ENCODE measurements at regions not wholly inside any gene's neighbourhood (a gene's known extent, or its start where the extent isn't known, plus 50 kb on each side); places are given as distances from the start of the nearest gene placed in this dataset.
A peak's percentile ranks its signal among the peaks of the same experiment; 100 is the strongest.

- TF ChIP-seq EP300 (IDR thresholded peaks at IDR 0.05; ENCODE audit: borderline replicate concordance) (no peak), TEAD4 (IDR thresholded peaks at IDR 0.05) (0 out of 2 replicates have a peak, but pooled peaks have one; percentile 15)
Measured at GRCh38 chr10:78254013-78254412, 220.3 kb downstream of the RPS24 start.

GRCh38 chr10:78255214-78255613, 221.6 kb downstream of the RPS24 start:
- TF ChIP-seq USF1 (IDR thresholded peaks at IDR 0.05) (no peak), NFIC (IDR thresholded peaks at IDR 0.05) (no peak), YY1 (IDR thresholded peaks at IDR 0.05; ENCODE audit: low read depth) (no peak), EGR1 (IDR thresholded peaks at IDR 0.05) (no peak), RAD21 (IDR thresholded peaks at IDR 0.05; ENCODE audit: low read depth) (no peak), MAX (IDR thresholded peaks at IDR 0.05) (no peak), TAF1 (IDR thresholded peaks at IDR 0.05; ENCODE audit: low read depth) (no peak), TCF12 (IDR thresholded peaks at IDR 0.05; ENCODE audit: low read depth) (no peak), REST (IDR thresholded peaks at IDR 0.05; ENCODE audit: low read depth) (no peak), TEAD4 (IDR thresholded peaks at IDR 0.05) (no peak), CREB1 (IDR thresholded peaks at IDR 0.05; ENCODE audit: low read depth) (no peak), CEBPB (IDR thresholded peaks at IDR 0.05) (no peak), EP300 (IDR thresholded peaks at IDR 0.05; ENCODE audit: borderline replicate concordance) (no peak), ZBTB7A (IDR thresholded peaks at IDR 0.05; ENCODE audit: low read depth) (no peak), FOXM1 (IDR thresholded peaks at IDR 0.05; ENCODE audit: borderline replicate concordance, low read depth) (no peak)

- 0 out of 2 replicates have a peak, but pooled peaks have one; percentile 3 for TF ChIP-seq RAD21 (IDR thresholded peaks at IDR 0.05; ENCODE audit: low read depth)
- TF ChIP-seq USF1 (IDR thresholded peaks at IDR 0.05): 0 out of 2 replicates have a peak, but pooled peaks have one; percentile 37
- peak; percentile 63 for TF ChIP-seq YY1 (IDR thresholded peaks at IDR 0.05; ENCODE audit: low read depth)
- peak; percentile 89 for TF ChIP-seq TEAD4 (IDR thresholded peaks at IDR 0.05)
- peak; percentile 84 for TF ChIP-seq EP300 (IDR thresholded peaks at IDR 0.05; ENCODE audit: borderline replicate concordance)
- peak; percentile 77 for TF ChIP-seq TCF12 (IDR thresholded peaks at IDR 0.05; ENCODE audit: low read depth)
- no peak for TF ChIP-seq CREB1 (IDR thresholded peaks at IDR 0.05; ENCODE audit: low read depth)
- TF ChIP-seq CEBPB (IDR thresholded peaks at IDR 0.05): peak; percentile 52; the same call in 1 of the 2 replicates
- peak; percentile 30; the same call in 1 of the 2 replicates for TF ChIP-seq FOXM1 (IDR thresholded peaks at IDR 0.05; ENCODE audit: borderline replicate concordance, low read depth)
- TF ChIP-seq MAX (IDR thresholded peaks at IDR 0.05): peak; percentile 67; the same call in 1 of the 2 replicates
- TF ChIP-seq NFIC (IDR thresholded peaks at IDR 0.05): peak; percentile 54; the same call in 1 of the 2 replicates
- no peak for TF ChIP-seq TAF1 (IDR thresholded peaks at IDR 0.05; ENCODE audit: low read depth)
- TF ChIP-seq EGR1 (IDR thresholded peaks at IDR 0.05): no peak
Measured at GRCh38 chr10:78255796-78256638, 222.4 kb downstream of the RPS24 start.

GRCh38 chr10:78258323-78259030, 224.8 kb downstream of the RPS24 start:
- no peak for TF ChIP-seq EGR1 (IDR thresholded peaks at IDR 0.05)
- TF ChIP-seq TCF12 (IDR thresholded peaks at IDR 0.05; ENCODE audit: low read depth): no peak
- TF ChIP-seq RAD21 (IDR thresholded peaks at IDR 0.05; ENCODE audit: low read depth): peak; percentile 55

GRCh38 chr10:78259391-78259790, 225.7 kb downstream of the RPS24 start:
- TF ChIP-seq TCF12 (IDR thresholded peaks at IDR 0.05; ENCODE audit: low read depth): no peak
- no peak for TF ChIP-seq FOXM1 (IDR thresholded peaks at IDR 0.05; ENCODE audit: borderline replicate concordance, low read depth)
- no peak for TF ChIP-seq NFIC (IDR thresholded peaks at IDR 0.05)

GRCh38 chr10:78260141-78260540, 226.5 kb downstream of the RPS24 start:
- TF ChIP-seq MAX (IDR thresholded peaks at IDR 0.05) (no peak), NFIC (IDR thresholded peaks at IDR 0.05) (no peak), EP300 (IDR thresholded peaks at IDR 0.05; ENCODE audit: borderline replicate concordance) (no peak), YY1 (IDR thresholded peaks at IDR 0.05; ENCODE audit: low read depth) (no peak), FOXM1 (IDR thresholded peaks at IDR 0.05; ENCODE audit: borderline replicate concordance, low read depth) (no peak), CREB1 (IDR thresholded peaks at IDR 0.05; ENCODE audit: low read depth) (no peak)

GRCh38 chr10:78260680-78261079, 227.0 kb downstream of the RPS24 start:
- no peak for TF ChIP-seq USF1 (IDR thresholded peaks at IDR 0.05)
- TF ChIP-seq FOXM1 (IDR thresholded peaks at IDR 0.05; ENCODE audit: borderline replicate concordance, low read depth): no peak
- TF ChIP-seq RAD21 (IDR thresholded peaks at IDR 0.05; ENCODE audit: low read depth): no peak
- no peak for TF ChIP-seq EP300 (IDR thresholded peaks at IDR 0.05; ENCODE audit: borderline replicate concordance)
- no peak for TF ChIP-seq NFIC (IDR thresholded peaks at IDR 0.05)
- no peak for TF ChIP-seq TEAD4 (IDR thresholded peaks at IDR 0.05)
- no peak for TF ChIP-seq MAX (IDR thresholded peaks at IDR 0.05)
- no peak for TF ChIP-seq YY1 (IDR thresholded peaks at IDR 0.05; ENCODE audit: low read depth)
- TF ChIP-seq CEBPB (IDR thresholded peaks at IDR 0.05): no peak
- no peak for TF ChIP-seq ZBTB7A (IDR thresholded peaks at IDR 0.05; ENCODE audit: low read depth)
- no peak for TF ChIP-seq TCF12 (IDR thresholded peaks at IDR 0.05; ENCODE audit: low read depth)
- TF ChIP-seq REST (IDR thresholded peaks at IDR 0.05; ENCODE audit: low read depth): no peak
- TF ChIP-seq TAF1 (IDR thresholded peaks at IDR 0.05; ENCODE audit: low read depth): no peak
- TF ChIP-seq CREB1 (IDR thresholded peaks at IDR 0.05; ENCODE audit: low read depth): no peak
- no peak for TF ChIP-seq EGR1 (IDR thresholded peaks at IDR 0.05)

Data from Ishikawa (cell line).